Uterus (tissue), 2 donors: ENCODE measurements at regions not wholly inside any gene's neighbourhood (a gene's known extent, or its start where the extent isn't known, plus 50 kb on each side); places are given as distances from the start of the nearest gene placed in this dataset.

Experiments
- CTCF ChIP-seq, 4 experiments: fragments of 200-600 bp in 2 of 4; fragments of 450-650 bp in 2 of 4; sonication (generic) in 2 of 4; IDR thresholded peaks; one replicate each; pipeline ENCODE4 v1.5.1; 2016 to 2019; ENCODE audit warnings: antibody characterized with exemption in 4 of 4, mild to moderate bottlenecking in 2 of 4, moderate library complexity in 1 of 4
- POLR2A ChIP-seq, 2 donors: fragments of 450-650 bp; IDR thresholded peaks; one replicate each; pipeline ENCODE4 v1.6.1; 2016; ENCODE audit warnings: antibody characterized with exemption in 2 of 2, mild to moderate bottlenecking in 1 of 2, moderate library complexity in 1 of 2

GRCh38 chr5:1943481-1943880 is 60.8 kb upstream of the IRX4 start:
- no peak for TF ChIP-seq CTCF (IDR thresholded peaks at IDR 0.05)
- TF ChIP-seq POLR2A (IDR thresholded peaks at IDR 0.05): no peak
